ENCODE measurements at regions not wholly inside any gene's neighbourhood (a gene's known extent, or its start where the extent isn't known, plus 50 kb on each side); places are given as distances from the start of the nearest gene placed in this dataset.
"Not testable (repeated sequence)": the region's sequence is repeated elsewhere in the genome, so short reads cannot be mapped to it uniquely, and the experiment has no call there.

DNA sequence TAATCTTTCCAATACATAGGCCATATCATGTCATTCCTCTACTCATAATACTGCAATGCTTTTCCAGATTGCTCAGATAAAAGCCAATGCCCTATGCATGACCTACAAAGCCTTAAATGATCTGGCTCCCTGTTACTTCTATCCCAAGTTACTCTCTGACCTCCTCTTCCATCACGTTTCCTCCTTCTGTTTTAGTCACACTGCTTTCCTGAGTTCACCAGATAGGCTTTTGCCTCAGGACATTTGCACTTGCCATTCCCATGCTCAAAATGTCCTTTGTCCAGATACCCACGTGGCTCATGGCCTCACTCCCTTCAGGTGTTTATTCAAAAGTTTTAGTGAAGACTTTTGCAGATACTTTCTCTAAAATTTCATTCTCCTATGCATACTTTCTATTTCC, 138.7 kb upstream of the PRICKLE1 start:
- no peaks in the 10 kb centered on the region for H3K27me3 ChIP-seq
- H3K27ac ChIP-seq = no peak overlapping the region
- H3K9me3 ChIP-seq = peaks cover 0 to 16% (median 0%) of the 10 kb centered on the region in 4 donors
- no peaks in the 10 kb centered on the region for H3K36me3 ChIP-seq
- H3K4me3 ChIP-seq = no peak overlapping the region
- H3K4me1 ChIP-seq = no peaks in the 10 kb centered on the region
- TF ChIP-seq, protein P1, sequence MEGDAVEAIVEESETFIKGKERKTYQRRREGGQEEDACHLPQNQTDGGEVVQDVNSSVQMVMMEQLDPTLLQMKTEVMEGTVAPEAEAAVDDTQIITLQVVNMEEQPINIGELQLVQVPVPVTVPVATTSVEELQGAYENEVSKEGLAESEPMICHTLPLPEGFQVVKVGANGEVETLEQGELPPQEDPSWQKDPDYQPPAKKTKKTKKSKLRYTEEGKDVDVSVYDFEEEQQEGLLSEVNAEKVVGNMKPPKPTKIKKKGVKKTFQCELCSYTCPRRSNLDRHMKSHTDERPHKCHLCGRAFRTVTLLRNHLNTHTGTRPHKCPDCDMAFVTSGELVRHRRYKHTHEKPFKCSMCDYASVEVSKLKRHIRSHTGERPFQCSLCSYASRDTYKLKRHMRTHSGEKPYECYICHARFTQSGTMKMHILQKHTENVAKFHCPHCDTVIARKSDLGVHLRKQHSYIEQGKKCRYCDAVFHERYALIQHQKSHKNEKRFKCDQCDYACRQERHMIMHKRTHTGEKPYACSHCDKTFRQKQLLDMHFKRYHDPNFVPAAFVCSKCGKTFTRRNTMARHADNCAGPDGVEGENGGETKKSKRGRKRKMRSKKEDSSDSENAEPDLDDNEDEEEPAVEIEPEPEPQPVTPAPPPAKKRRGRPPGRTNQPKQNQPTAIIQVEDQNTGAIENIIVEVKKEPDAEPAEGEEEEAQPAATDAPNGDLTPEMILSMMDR (IDR thresholded peaks at IDR 0.05) = no peak
- no peak for TF ChIP-seq POLR2A (IDR thresholded peaks at IDR 0.05)
- no peak for TF ChIP-seq EP300 (IDR thresholded peaks at IDR 0.05)
- 59 to 63% methylated on average over 2 of the region's 2 CpGs for WGBS, 2 donors
- DNase-seq (ENCODE audit: low spot score in 2 of 2) = no peak

DNA sequence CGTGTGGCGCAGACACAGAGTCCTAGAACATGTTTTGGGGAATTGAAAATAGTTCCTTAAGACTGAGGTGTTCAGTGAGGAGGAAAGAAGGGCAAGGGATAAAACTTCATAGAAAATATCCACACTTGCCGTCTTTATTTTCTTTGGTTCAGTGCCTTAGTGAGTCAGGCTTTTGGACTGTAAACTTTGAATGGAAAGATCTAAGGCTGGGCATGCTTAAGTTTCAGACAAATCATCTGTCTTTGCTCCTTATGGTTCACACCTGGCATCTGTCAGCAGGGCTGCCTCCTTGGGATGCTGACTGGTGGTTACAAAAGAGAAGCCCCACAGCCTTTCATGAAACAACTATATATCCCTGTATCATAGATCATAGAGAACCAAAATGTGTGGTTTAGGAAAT, 136.3 kb upstream of the PRICKLE1 start:
- Histone ChIP-seq H3K27me3 (no peaks in the 10 kb centered on the region), H3K9me3 (peaks cover 0 to 16% (median 0%) of the 10 kb centered on the region in 4 donors), H3K4me3 (no peak overlapping the region), H3K36me3 (no peaks in the 10 kb centered on the region), H3K27ac (no peak overlapping the region), H3K4me1 (no peaks in the 10 kb centered on the region)
- 88 to 89% methylated on average over 3 of the region's 3 CpGs for WGBS, 2 donors
- no peak for DNase-seq (ENCODE audit: low spot score in 2 of 2)
- TF ChIP-seq POLR2A (IDR thresholded peaks at IDR 0.05) = no peak
- no peak for TF ChIP-seq EP300 (IDR thresholded peaks at IDR 0.05)
- TF ChIP-seq, protein P1 (IDR thresholded peaks at IDR 0.05) = no peak

DNA sequence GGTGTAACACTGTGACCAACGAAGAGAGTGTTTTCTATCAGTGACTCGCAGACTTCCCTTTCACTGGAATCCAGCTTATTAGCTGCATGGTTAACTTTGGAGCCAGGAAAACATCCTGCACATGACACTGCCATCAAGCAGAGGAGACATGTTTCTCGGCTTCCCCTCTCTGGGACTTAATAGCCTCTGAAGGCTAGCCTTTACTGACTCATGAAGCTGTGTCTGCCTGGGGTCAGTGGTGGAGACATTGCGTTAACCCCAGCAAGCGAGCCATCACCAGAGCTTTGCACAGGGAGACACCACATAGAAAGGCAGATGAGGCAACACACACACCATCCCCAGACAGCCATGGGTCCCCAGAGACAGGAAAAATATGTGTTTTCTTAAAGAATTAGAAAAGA, 126.9 kb upstream of the PRICKLE1 start:
- H3K4me1 ChIP-seq = no peaks in the 10 kb centered on the region
- no peak overlapping the region for H3K4me3 ChIP-seq
- WGBS, 2 donors = 48 to 60% methylated on average over 5 of the region's 5 CpGs
- TF ChIP-seq POLR2A (IDR thresholded peaks at IDR 0.05) (no peak), EP300 (IDR thresholded peaks at IDR 0.05) (no peak)
- TF ChIP-seq, protein P1 (IDR thresholded peaks at IDR 0.05) = no peak
- no peaks in the 10 kb centered on the region for H3K36me3 ChIP-seq
- no peak for DNase-seq (ENCODE audit: low spot score in 2 of 2)
- H3K9me3 ChIP-seq = peaks cover 0 to 16% (median 0%) of the 10 kb centered on the region in 4 donors
- H3K27me3 ChIP-seq = no peaks in the 10 kb centered on the region
- H3K27ac ChIP-seq = no peak overlapping the region

DNA sequence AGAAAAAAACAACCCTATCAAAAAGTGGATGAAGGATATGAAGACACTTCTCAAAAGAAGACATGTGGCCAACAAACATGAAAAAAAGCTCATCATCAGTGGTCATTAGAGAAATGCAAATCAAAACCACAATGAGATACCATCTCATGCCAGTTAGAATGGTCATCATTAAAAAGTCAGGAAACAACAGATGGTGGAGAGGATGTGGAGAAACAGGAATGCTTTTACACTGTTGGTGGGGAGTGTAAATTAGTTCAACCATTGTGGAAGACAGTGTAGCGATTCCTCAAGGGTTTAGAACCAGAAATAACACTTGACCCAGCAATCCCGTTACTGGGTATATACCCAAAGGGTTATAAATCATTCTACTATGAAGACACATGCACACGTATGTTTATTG, 124.0 kb upstream of the PRICKLE1 start:
- not testable (repeated sequence) for H3K27me3 ChIP-seq; DNase-seq (ENCODE audit: low spot score in 2 of 2); H3K36me3 ChIP-seq; H3K27ac ChIP-seq; H3K4me3 ChIP-seq; H3K4me1 ChIP-seq
- 89 to 93% methylated on average over 3 of the region's 3 CpGs for WGBS, 2 donors
- peaks cover 0 to 16% (median 0%) of the 10 kb centered on the region in 4 donors for H3K9me3 ChIP-seq

DNA sequence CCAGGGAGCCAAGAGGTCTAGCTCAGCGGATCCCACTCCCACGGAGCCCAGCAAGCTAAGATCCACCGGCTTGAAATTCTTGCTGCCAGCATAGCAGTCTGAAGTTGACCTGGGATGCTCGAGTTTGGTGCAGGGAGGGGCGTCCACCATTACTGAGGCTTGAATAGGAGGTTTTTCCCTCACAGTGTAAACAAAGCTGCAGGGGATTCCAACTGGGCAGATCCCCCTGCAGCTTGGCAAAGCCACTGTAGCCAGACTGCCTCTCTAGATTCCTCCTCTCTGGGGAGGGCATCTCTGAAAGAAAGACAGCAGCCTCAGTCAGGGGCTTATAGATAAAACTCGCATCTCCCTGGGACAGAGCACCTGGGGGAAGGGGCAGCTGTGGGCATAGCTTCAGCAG, 118.8 kb upstream of the PRICKLE1 start:
- not testable (repeated sequence) for H3K27me3 ChIP-seq; H3K27ac ChIP-seq; H3K36me3 ChIP-seq; DNase-seq (ENCODE audit: low spot score in 2 of 2); H3K4me3 ChIP-seq
- peaks cover 0 to 11% (median 0%) of the 10 kb centered on the region in 4 donors for H3K9me3 ChIP-seq
- WGBS, 2 donors = 48 to 74% methylated on average over 5 to 6 of the region's 6 CpGs
- H3K4me1 ChIP-seq = peaks cover 0 to 39% (median 0%) of the 10 kb centered on the region in 4 donors

DNA sequence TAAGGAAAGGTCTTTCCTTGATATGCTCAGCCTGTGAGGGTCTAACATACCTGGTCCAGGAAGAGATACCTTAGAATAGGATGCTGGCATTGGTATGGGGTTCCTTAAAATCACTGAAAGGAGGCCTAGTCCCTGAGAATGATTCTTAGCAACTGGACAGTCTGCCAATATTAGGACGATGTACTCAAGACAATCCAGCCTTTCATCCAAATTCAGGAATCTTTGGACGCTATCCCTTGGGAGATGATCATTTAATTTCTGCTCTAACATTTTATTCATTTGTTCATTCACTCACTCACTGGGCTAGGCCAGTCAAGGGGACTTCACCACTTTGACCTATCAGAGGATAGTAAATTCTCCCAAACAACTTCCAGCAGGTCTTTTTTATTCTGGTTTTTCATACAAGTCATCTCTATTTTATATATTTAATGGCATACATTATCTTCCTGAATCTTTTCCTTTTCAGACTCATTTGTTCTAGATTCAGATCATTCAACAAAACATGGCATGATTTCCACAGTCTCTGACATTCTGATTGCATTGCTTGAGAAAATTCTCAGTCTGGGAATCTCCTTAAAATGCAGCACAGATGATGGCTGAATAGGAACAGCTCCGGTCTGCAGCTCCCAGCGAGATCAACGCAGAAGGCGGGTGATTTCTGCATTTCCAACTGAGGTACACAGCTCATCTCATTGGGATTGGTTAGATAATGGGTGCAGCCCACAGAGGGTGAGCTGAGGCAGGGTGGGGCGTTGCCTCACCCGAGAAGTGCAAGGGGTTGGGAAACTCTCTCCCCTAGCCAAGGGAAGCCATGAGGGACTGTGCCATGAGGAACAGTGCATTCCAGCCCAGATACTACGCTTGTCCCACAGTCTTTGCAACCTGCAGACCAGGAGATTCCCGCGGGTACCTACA, 118.0 kb upstream of the PRICKLE1 start:
- no peak overlapping the region for H3K4me3 ChIP-seq
- peak overlapping the region in 2 of 4 donors; percentile 24 to 32 for H3K27ac ChIP-seq
- TF ChIP-seq EP300 (IDR thresholded peaks at IDR 0.05) (peak in 1 of 2 donors; percentile 18), POLR2A (IDR thresholded peaks at IDR 0.05) (no peak)
- H3K9me3 ChIP-seq = peaks cover 0 to 3% (median 0%) of the 10 kb centered on the region in 4 donors
- peak in 1 of 2 donors; percentile 19 for DNase-seq (ENCODE audit: low spot score in 2 of 2)
- no peaks in the 10 kb centered on the region for H3K36me3 ChIP-seq
- no peaks in the 10 kb centered on the region for H3K27me3 ChIP-seq
- 59 to 78% methylated on average over 9 to 11 of the region's 11 CpGs for WGBS, 2 donors
- H3K4me1 ChIP-seq = peaks cover 0 to 39% (median 0%) of the 10 kb centered on the region in 4 donors

Measured in tibial nerve (tissue), 4 donors.